Tibial nerve (tissue), 4 donors: ENCODE measurements at regions not wholly inside any gene's neighbourhood (a gene's known extent, or its start where the extent isn't known, plus 50 kb on each side); places are given as distances from the start of the nearest gene placed in this dataset.
"Not testable (repeated sequence)": the region's sequence is repeated elsewhere in the genome, so short reads cannot be mapped to it uniquely, and the experiment has no call there.

Experiments
- DNase-seq, 2 donors: peaks; one replicate each; pipeline ENCODE4 v3.0.0-alpha.2; 2019; ENCODE audit warnings: low spot score in 2 of 2
- H3K27ac ChIP-seq, 4 donors: fragments of 200-600 bp; sonication (generic) in 3 of 4; one replicate each; pipeline ENCODE4 v1.5.1; 2017 to 2019; ENCODE audit warnings: mild to moderate bottlenecking in 1 of 4
- H3K27me3 ChIP-seq, 2 donors: fragments of 200-600 bp; sonication (generic) in 1 of 2; one replicate each; pipeline versions ENCODE4 v1.5.1 to v1.6.0; 2017 to 2019
- H3K36me3 ChIP-seq, 3 donors: fragments of 200-600 bp; sonication (generic); one replicate each; pipeline ENCODE4 v1.5.1; 2018 to 2019
- H3K4me1 ChIP-seq, 4 donors: fragments of 200-600 bp; sonication (generic) in 3 of 4; one replicate each; pipeline ENCODE4 v1.5.1; 2017 to 2019
- H3K4me3 ChIP-seq, 4 donors: fragments of 200-600 bp; sonication (generic) in 3 of 4; one replicate each; pipeline ENCODE4 v1.5.1; 2017 to 2019; ENCODE audit warnings: mild to moderate bottlenecking in 1 of 4, moderate library complexity in 1 of 4
- H3K9me3 ChIP-seq, 4 donors: fragments of 200-600 bp; sonication (generic) in 3 of 4; one replicate each; pipeline ENCODE4 v1.5.1; 2017 to 2019
- CTCF ChIP-seq, 5 experiments: fragments of 200-600 bp in 3 of 5; fragments of 450-650 bp in 2 of 5; sonication (generic) in 3 of 5; IDR thresholded peaks; one replicate each; pipeline ENCODE4 v1.5.1; 2016 to 2019; ENCODE audit warnings: antibody characterized with exemption in 5 of 5, mild to moderate bottlenecking in 3 of 5, moderate library complexity in 2 of 5
- EP300 ChIP-seq, 2 donors: sonication (generic); formaldehyde crosslinking; IDR thresholded peaks; one replicate each; pipeline ENCODE4 v1.6.1; 2017; ENCODE audit warnings: antibody characterized with exemption in 2 of 2, mild to moderate bottlenecking in 1 of 2
- POLR2A ChIP-seq, 2 donors: fragments of 450-650 bp; IDR thresholded peaks; one replicate each; pipeline ENCODE4 v1.6.1; 2017; ENCODE audit warnings: antibody characterized with exemption in 2 of 2, mild to moderate bottlenecking in 2 of 2, moderate library complexity in 2 of 2
- WGBS, 2 donors: methylation state at CpG; one replicate each; pipeline ENCODE4 v1.1.5; 2018; 5-methylcytosine and 5-hydroxymethylcytosine counted together

- Histone ChIP-seq H3K9me3 (peaks cover 0 to 5% (median 0%) of the 10 kb centered on the region in 4 donors), H3K36me3 (no peaks in the 10 kb centered on the region), H3K27ac (no peak overlapping the region), H3K4me1 (no peaks in the 10 kb centered on the region), H3K4me3 (no peak overlapping the region), H3K27me3 (no peaks in the 10 kb centered on the region)
- no peak for TF ChIP-seq POLR2A (IDR thresholded peaks at IDR 0.05)
- no peak for TF ChIP-seq CTCF (IDR thresholded peaks at IDR 0.05)
- no peak for TF ChIP-seq EP300 (IDR thresholded peaks at IDR 0.05)
- no peak for DNase-seq
Measured at GRCh38 chr2:4792126-4792525, 900.1 kb upstream of the SOX11 start.

DNA sequence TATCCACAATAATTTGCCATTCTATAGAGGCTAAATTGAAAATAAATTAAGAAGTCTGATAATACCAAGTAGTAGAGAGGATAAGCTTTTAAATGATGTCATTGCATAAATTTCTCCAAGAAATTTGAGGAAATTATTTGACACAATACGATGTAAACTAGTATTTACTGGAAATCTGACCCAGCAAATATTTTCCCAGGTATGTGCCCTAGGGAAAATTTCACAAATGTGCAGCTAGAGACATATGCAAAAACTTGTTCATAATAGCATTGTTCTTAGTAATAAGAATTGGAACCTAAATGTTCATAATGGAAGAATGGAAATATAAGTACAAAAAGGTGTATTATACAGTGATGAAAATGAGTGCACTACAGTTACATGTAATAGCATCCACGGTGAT is 888.8 kb upstream of the SOX11 start:
- 91 to 93% methylated on average over 2 of the region's 2 CpGs for WGBS, 2 donors
- H3K4me3 ChIP-seq: no peak overlapping the region
- H3K9me3 ChIP-seq: peaks cover 0 to 4% (median 0%) of the 10 kb centered on the region in 4 donors
- DNase-seq: no peak
- H3K27me3 ChIP-seq: no peaks in the 10 kb centered on the region
- TF ChIP-seq EP300 (IDR thresholded peaks at IDR 0.05) (no peak), CTCF (IDR thresholded peaks at IDR 0.05) (no peak), POLR2A (IDR thresholded peaks at IDR 0.05) (no peak)
- H3K4me1 ChIP-seq: no peaks in the 10 kb centered on the region
- no peaks in the 10 kb centered on the region for H3K36me3 ChIP-seq
- H3K27ac ChIP-seq: no peak overlapping the region

DNA sequence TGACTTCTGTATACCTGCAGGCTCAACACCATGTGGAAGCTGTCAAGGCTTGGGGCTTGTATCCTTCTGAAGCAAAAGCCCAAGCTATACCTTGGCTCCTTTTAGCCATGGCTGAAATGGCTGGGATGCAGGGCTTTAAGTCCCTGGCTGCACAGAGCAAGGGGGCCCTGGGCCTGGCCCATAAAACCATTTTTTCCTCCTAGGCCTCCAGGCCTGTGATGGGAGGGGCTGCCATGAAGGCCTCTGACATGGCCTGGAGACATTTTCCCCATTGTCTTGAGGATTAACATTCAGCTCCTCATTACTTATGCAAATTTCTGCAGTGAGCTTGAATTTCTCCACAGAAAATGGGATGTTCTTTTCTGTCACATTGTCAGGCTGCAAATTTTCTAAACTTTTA is 878.0 kb upstream of the SOX11 start:
- H3K4me1 ChIP-seq, H3K27ac ChIP-seq, H3K36me3 ChIP-seq, H3K27me3 ChIP-seq, H3K4me3 ChIP-seq, DNase-seq: not testable (repeated sequence)
- H3K9me3 ChIP-seq: peaks cover 0 to 12% (median 0%) of the 10 kb centered on the region in 4 donors

- H3K4me1 ChIP-seq: no peaks in the 10 kb centered on the region
- 84 to 88% methylated on average over 3 of the region's 3 CpGs for WGBS, 2 donors
- no peaks in the 10 kb centered on the region for H3K9me3 ChIP-seq
- DNase-seq: no peak
- no peaks in the 10 kb centered on the region for H3K36me3 ChIP-seq
- H3K27me3 ChIP-seq: no peaks in the 10 kb centered on the region
- TF ChIP-seq POLR2A (IDR thresholded peaks at IDR 0.05) (no peak), CTCF (IDR thresholded peaks at IDR 0.05) (no peak), EP300 (IDR thresholded peaks at IDR 0.05) (no peak)
- no peak overlapping the region for H3K4me3 ChIP-seq
- no peak overlapping the region for H3K27ac ChIP-seq
Measured at GRCh38 chr2:4827836-4828235, 864.3 kb upstream of the SOX11 start.

DNA sequence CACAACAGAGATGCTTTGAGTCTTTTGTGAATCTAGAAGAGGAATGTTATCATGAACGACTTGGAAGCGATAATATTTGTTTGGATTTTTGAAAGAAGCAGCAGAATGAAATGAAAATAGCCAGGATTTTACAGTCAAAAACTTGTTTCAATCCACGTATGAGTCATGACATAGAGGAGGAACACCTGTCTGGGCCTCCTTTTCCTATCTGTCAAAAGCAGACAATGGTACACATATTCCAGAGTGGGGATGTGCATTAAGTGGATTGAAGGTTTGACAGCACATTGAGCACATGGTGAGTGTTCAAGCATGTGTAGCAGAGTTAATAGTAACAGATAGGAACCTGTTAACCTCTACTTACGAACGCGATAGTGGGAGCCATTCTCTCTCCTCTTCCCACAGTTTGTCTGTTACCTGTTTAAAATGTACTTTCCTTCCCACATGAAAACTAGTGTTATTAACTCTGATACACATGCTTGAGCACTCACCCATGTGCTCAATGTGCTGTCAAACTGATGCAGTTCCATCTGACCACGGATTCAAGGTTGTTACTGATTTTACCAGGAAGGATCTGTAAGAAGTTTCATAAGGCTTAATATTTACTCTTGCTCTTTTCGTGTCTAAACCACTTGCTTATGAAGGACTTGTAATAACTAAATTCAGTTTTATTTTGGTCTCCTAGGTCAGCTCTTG is 863.4 kb upstream of the SOX11 start:
- no peaks in the 10 kb centered on the region for H3K36me3 ChIP-seq
- no peaks in the 10 kb centered on the region for H3K4me1 ChIP-seq
- WGBS, 2 donors: 71 to 88% methylated on average over 8 of the region's 8 CpGs
- no peak overlapping the region for H3K4me3 ChIP-seq
- H3K9me3 ChIP-seq: no peaks in the 10 kb centered on the region
- no peaks in the 10 kb centered on the region for H3K27me3 ChIP-seq
- TF ChIP-seq POLR2A (IDR thresholded peaks at IDR 0.05): no peak
- no peak for TF ChIP-seq CTCF (IDR thresholded peaks at IDR 0.05)
- TF ChIP-seq EP300 (IDR thresholded peaks at IDR 0.05): no peak
- no peak overlapping the region for H3K27ac ChIP-seq
- no peak for DNase-seq

DNA sequence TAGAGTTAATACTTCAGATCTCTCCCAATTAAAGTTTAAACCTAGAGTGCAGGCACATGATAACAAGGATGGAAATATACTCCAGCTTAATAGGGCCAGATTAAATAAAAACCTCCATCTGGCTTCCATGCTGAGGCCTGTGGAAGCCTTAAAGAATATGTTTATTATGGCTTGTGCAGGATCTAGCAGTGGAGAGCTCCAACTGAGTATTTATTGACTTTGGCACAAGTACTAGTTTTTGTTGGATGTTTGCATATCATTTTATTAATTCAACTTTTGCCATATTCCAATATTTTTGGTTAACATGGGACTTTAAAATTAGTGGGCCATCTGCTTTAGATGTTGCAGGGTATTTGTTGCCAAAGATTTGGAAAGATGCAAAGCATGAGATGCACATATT is 860.4 kb upstream of the SOX11 start:
- H3K4me3 ChIP-seq: no peak overlapping the region
- H3K27ac ChIP-seq: no peak overlapping the region
- no peak for DNase-seq
- H3K4me1 ChIP-seq: no peaks in the 10 kb centered on the region
- no peaks in the 10 kb centered on the region for H3K27me3 ChIP-seq
- no peaks in the 10 kb centered on the region for H3K36me3 ChIP-seq
- H3K9me3 ChIP-seq: no peaks in the 10 kb centered on the region
- TF ChIP-seq CTCF (IDR thresholded peaks at IDR 0.05) (no peak), POLR2A (IDR thresholded peaks at IDR 0.05) (no peak), EP300 (IDR thresholded peaks at IDR 0.05) (no peak)
